ENCODE measurements at regions not wholly inside any gene's neighbourhood (a gene's known extent, or its start where the extent isn't known, plus 50 kb on each side); places are given as distances from the start of the nearest gene placed in this dataset.
A peak's percentile ranks its signal among the peaks of the same experiment; 100 is the strongest.

- DNase-seq (no peak), ATAC-seq (no peak)
- intact Hi-C loops (cut with DNase I): no loop called here
These were observed 779.0 kb upstream of the ADGRL4 start for GRCh38 chr1:79785561-79785960.

- intact Hi-C loops (cut with DNase I): no loop called here
- DNase-seq (no peak), ATAC-seq (no peak)
These were observed 774.7 kb upstream of the ADGRL4 start for GRCh38 chr1:79781261-79781660.

- DNase-seq (no peak), ATAC-seq (no peak)
- intact Hi-C loops (cut with DNase I): no loop called here
These were observed 771.1 kb upstream of the ADGRL4 start for GRCh38 chr1:79777481-79778219.

GRCh38 chr1:79775402-79775801 lies 768.9 kb upstream of the ADGRL4 start:
- ATAC-seq: no peak
- DNase-seq: no peak
- intact Hi-C loops (cut with DNase I): no loop called here

- no peak for DNase-seq
- intact Hi-C loops (cut with DNase I): no loop called here
- ATAC-seq: no peak
These were observed 766.9 kb upstream of the ADGRL4 start for GRCh38 chr1:79773385-79773784.

GRCh38 chr1:79762461-79762860 lies 755.9 kb upstream of the ADGRL4 start:
- no peak for ATAC-seq
- intact Hi-C loops (cut with DNase I): no loop called here
- no peak for DNase-seq

GRCh38 chr1:79760531-79760930 lies 754.0 kb upstream of the ADGRL4 start:
- intact Hi-C loops (cut with DNase I): no loop called here
- ATAC-seq (no peak), DNase-seq (no peak)

GRCh38 chr1:79749607-79750006 lies 743.1 kb upstream of the ADGRL4 start:
- intact Hi-C loops (cut with DNase I): no loop called here
- ATAC-seq: no peak
- no peak for DNase-seq

GRCh38 chr1:79745929-79746328 lies 739.4 kb upstream of the ADGRL4 start:
- ATAC-seq: no peak
- DNase-seq: no peak
- intact Hi-C loops (cut with DNase I): no loop called here

GRCh38 chr1:79744746-79745145 lies 738.2 kb upstream of the ADGRL4 start:
- ATAC-seq (no peak), DNase-seq (no peak)
- intact Hi-C loops (cut with DNase I): no loop called here

GRCh38 chr1:79741720-79742421 lies 735.3 kb upstream of the ADGRL4 start:
- ATAC-seq (no peak), DNase-seq (no peak)
- intact Hi-C loops (cut with DNase I): no loop called here

- intact Hi-C loops (cut with DNase I): no loop called here
- ATAC-seq (no peak), DNase-seq (no peak)
These were observed 731.6 kb upstream of the ADGRL4 start for GRCh38 chr1:79738101-79738500.

GRCh38 chr1:79737193-79737592 lies 730.7 kb upstream of the ADGRL4 start:
- intact Hi-C loops (cut with DNase I): no loop called here
- no peak for DNase-seq
- ATAC-seq: no peak

- intact Hi-C loops (cut with DNase I): no loop called here
- ATAC-seq (no peak), DNase-seq (no peak)
These were observed 726.4 kb upstream of the ADGRL4 start for GRCh38 chr1:79732950-79733349.

- ATAC-seq: no peak
- intact Hi-C loops (cut with DNase I): no loop called here
These were observed 720.4 kb upstream of the ADGRL4 start for GRCh38 chr1:79726911-79727310.

GRCh38 chr1:79726321-79726720 lies 719.8 kb upstream of the ADGRL4 start:
- intact Hi-C loops (cut with DNase I): no loop called here
- no peak for ATAC-seq

More at GRCh38 chr1:79726911-79727310, 720.4 kb upstream of the ADGRL4 start:
- DNase-seq: no peak

GRCh38 chr1:79716447-79716846 lies 709.9 kb upstream of the ADGRL4 start:
- DNase-seq: no peak
- intact Hi-C loops (cut with DNase I): no loop called here
- peak in 1 of 2 donors; percentile 63 for ATAC-seq

More at GRCh38 chr1:79726321-79726720, 719.8 kb upstream of the ADGRL4 start:
- DNase-seq: no peak

- ATAC-seq (no peak), DNase-seq (no peak)
- intact Hi-C loops (cut with DNase I): no loop called here
These were observed 708.1 kb upstream of the ADGRL4 start for GRCh38 chr1:79714664-79715063.

GRCh38 chr1:79711001-79711431 lies 704.5 kb upstream of the ADGRL4 start:
- DNase-seq (no peak), ATAC-seq (no peak)
- intact Hi-C loops (cut with DNase I): no loop called here

GRCh38 chr1:79708646-79709265 lies 702.2 kb upstream of the ADGRL4 start:
- intact Hi-C loops (cut with DNase I): no loop called here
- ATAC-seq: no peak
- DNase-seq: no peak

Data from left cardiac atrium (tissue), 4 donors.